ACC112 (cell line): ENCODE measurements at regions not wholly inside any gene's neighbourhood (a gene's known extent, or its start where the extent isn't known, plus 50 kb on each side); places are given as distances from the start of the nearest gene placed in this dataset.
"Not testable (repeated sequence)": the region's sequence is repeated elsewhere in the genome, so short reads cannot be mapped to it uniquely, and the experiment has no call there.

Experiments used
- H2AFZ ChIP-seq: fragments of 200-600 bp; sonication (generic); one replicate; pipeline ENCODE4 v1.6.0; 2017; ENCODE audit warnings: antibody characterized with exemption, low read length; ENCODE audit not compliant: unreplicated experiment
- H3K27ac ChIP-seq: fragments of 200-600 bp; sonication (generic); 2 replicates; pipeline ENCODE4 v1.5.1; 2014; ENCODE audit warnings: low read depth, mild to moderate bottlenecking, antibody characterized with exemption, low read length, moderate library complexity
- H3K27me3 ChIP-seq: fragments of 200-600 bp; sonication (generic); 2 replicates; pipeline ENCODE4 v1.6.1; 2014; ENCODE audit warnings: mild to moderate bottlenecking, antibody characterized with exemption, low read length, moderate library complexity, mixed read lengths; ENCODE audit not compliant: insufficient read depth
- H3K36me3 ChIP-seq: fragments of 200-600 bp; sonication (generic); 2 replicates; pipeline ENCODE4 v1.6.1; 2016; ENCODE audit warnings: mild to moderate bottlenecking, antibody characterized with exemption, low read length, moderate library complexity, mixed read lengths; ENCODE audit not compliant: insufficient read depth
- H3K4me1 ChIP-seq: fragments of 200-600 bp; sonication (generic); one replicate; pipeline ENCODE4 v1.6.1; 2016; ENCODE audit warnings: low read length, mixed read lengths; ENCODE audit not compliant: insufficient read depth, unreplicated experiment, control insufficient read depth
- H3K4me3 ChIP-seq: fragments of 200-600 bp; sonication (generic); 2 replicates; pipeline ENCODE4 v1.5.1; 2014; ENCODE audit warnings: mild to moderate bottlenecking, low read depth, low read length
- H3K79me2 ChIP-seq: fragments of 200-600 bp; sonication (generic); one replicate; pipeline ENCODE4 v1.6.0; 2016; ENCODE audit warnings: low read length; ENCODE audit not compliant: control insufficient read depth, unreplicated experiment, insufficient read depth

- H3K4me3 ChIP-seq, H2AFZ ChIP-seq, H3K79me2 ChIP-seq, H3K27ac ChIP-seq, H3K36me3 ChIP-seq, H3K4me1 ChIP-seq: not testable (repeated sequence)
- H3K27me3 ChIP-seq = peaks cover 21% of the 10 kb centered on the region; the same call in 1 of the 2 replicates
These were observed 259.3 kb downstream of the PARM1 start for GRCh38 chr4:75192182-75192581.

GRCh38 chr4:75189711-75190335, 256.9 kb downstream of the PARM1 start:
- peak overlapping the region; percentile 44 for H2AFZ ChIP-seq

GRCh38 chr4:75180790-75181776, 248.2 kb downstream of the PARM1 start:
- no peaks in the 10 kb centered on the region for H3K79me2 ChIP-seq
- no peaks in the 10 kb centered on the region for H3K27me3 ChIP-seq
- no peaks in the 10 kb centered on the region for H3K36me3 ChIP-seq
- 0 out of 2 replicates have a peak overlapping the region, but pooled peaks have one; percentile 16 for H3K27ac ChIP-seq
- H2AFZ ChIP-seq = peak overlapping the region; percentile 92
- peak overlapping the region; percentile 56 for H3K4me3 ChIP-seq
- peaks cover 12% of the 10 kb centered on the region for H3K4me1 ChIP-seq

More at GRCh38 chr4:75189711-75190335, 256.9 kb downstream of the PARM1 start:
- Histone ChIP-seq H3K27me3 (peaks cover 10% of the 10 kb centered on the region; the same call in 1 of the 2 replicates), H3K4me3 (no peak overlapping the region), H3K4me1 (no peaks in the 10 kb centered on the region), H3K27ac (no peak overlapping the region), H3K36me3 (no peaks in the 10 kb centered on the region), H3K79me2 (no peaks in the 10 kb centered on the region)

GRCh38 chr4:75180217-75180616, 247.3 kb downstream of the PARM1 start:
- no peak overlapping the region for H3K4me3 ChIP-seq
- H3K27me3 ChIP-seq = no peaks in the 10 kb centered on the region
- H3K4me1 ChIP-seq = peaks cover 12% of the 10 kb centered on the region
- no peaks in the 10 kb centered on the region for H3K79me2 ChIP-seq
- no peaks in the 10 kb centered on the region for H3K36me3 ChIP-seq
- H3K27ac ChIP-seq = no peak overlapping the region
- H2AFZ ChIP-seq = peak overlapping the region; percentile 92

- Histone ChIP-seq H3K36me3 (no peaks in the 10 kb centered on the region), H2AFZ (no peak overlapping the region), H3K4me1 (peaks cover 12% of the 10 kb centered on the region), H3K4me3 (no peak overlapping the region), H3K27me3 (no peaks in the 10 kb centered on the region), H3K79me2 (no peaks in the 10 kb centered on the region), H3K27ac (no peak overlapping the region)
These were observed 246.6 kb downstream of the PARM1 start for GRCh38 chr4:75179510-75179909.

GRCh38 chr4:75172551-75172950, 239.6 kb downstream of the PARM1 start:
- H3K36me3 ChIP-seq = no peaks in the 10 kb centered on the region
- H3K4me1 ChIP-seq = no peaks in the 10 kb centered on the region
- H3K27me3 ChIP-seq = peaks cover 8% of the 10 kb centered on the region; the same call in 1 of the 2 replicates
- H3K4me3 ChIP-seq = no peak overlapping the region
- H3K79me2 ChIP-seq = no peaks in the 10 kb centered on the region
- H3K27ac ChIP-seq = no peak overlapping the region
- no peak overlapping the region for H2AFZ ChIP-seq

- H3K4me3 ChIP-seq = no peak overlapping the region
- H3K4me1 ChIP-seq = no peaks in the 10 kb centered on the region
- H3K79me2 ChIP-seq = no peaks in the 10 kb centered on the region
- no peaks in the 10 kb centered on the region for H3K36me3 ChIP-seq
- peaks cover 8% of the 10 kb centered on the region; the same call in 1 of the 2 replicates for H3K27me3 ChIP-seq
- no peak overlapping the region for H3K27ac ChIP-seq
- H2AFZ ChIP-seq = no peak overlapping the region
These were observed 236.5 kb downstream of the PARM1 start for GRCh38 chr4:75169427-75169826.

GRCh38 chr4:75169020-75169419, 236.1 kb downstream of the PARM1 start:
- Histone ChIP-seq H3K79me2 (no peaks in the 10 kb centered on the region), H3K4me1 (no peaks in the 10 kb centered on the region), H3K27ac (no peak overlapping the region), H3K27me3 (peaks cover 8% of the 10 kb centered on the region; the same call in 1 of the 2 replicates), H3K4me3 (no peak overlapping the region), H2AFZ (no peak overlapping the region), H3K36me3 (no peaks in the 10 kb centered on the region)

- Histone ChIP-seq H3K4me1 (no peaks in the 10 kb centered on the region), H3K4me3 (no peak overlapping the region), H3K27ac (no peak overlapping the region), H3K27me3 (peaks cover 8% of the 10 kb centered on the region; the same call in 1 of the 2 replicates), H3K36me3 (no peaks in the 10 kb centered on the region), H3K79me2 (no peaks in the 10 kb centered on the region), H2AFZ (no peak overlapping the region)
These were observed 235.6 kb downstream of the PARM1 start for GRCh38 chr4:75168548-75168947.

- peaks cover 25% of the 10 kb centered on the region; the same call in 1 of the 2 replicates for H3K27me3 ChIP-seq
- H3K27ac ChIP-seq, H2AFZ ChIP-seq, H3K4me1 ChIP-seq, H3K4me3 ChIP-seq, H3K79me2 ChIP-seq, H3K36me3 ChIP-seq: not testable (repeated sequence)
These were observed 232.2 kb downstream of the PARM1 start for GRCh38 chr4:75165100-75165499.
